OCI-LY3 (cell line): ENCODE measurements at regions not wholly inside any gene's neighbourhood (a gene's known extent, or its start where the extent isn't known, plus 50 kb on each side); places are given as distances from the start of the nearest gene placed in this dataset.

Experiments used
- CTCF ChIP-seq: fragments of 200-600, 300-600 bp; sonication (generic); IDR thresholded peaks from 2 replicates; pipeline ENCODE4 v1.5.1; 2014; ENCODE audit warnings: antibody characterized with exemption, low read length, low read depth
- EZH2phosphoT487 ChIP-seq: fragments of 200-600 bp; shearing (Covaris generic); IDR thresholded peaks from 2 replicates; pipeline ENCODE4 v1.6.1; 2018; ENCODE audit warnings: antibody characterized with exemption, mixed run types, low read depth

- TF ChIP-seq CTCF (no peak), EZH2phosphoT487 (no peak)
These were observed 753.2 kb upstream of the B3GALT2 start for GRCh38 chr1:193939585-193939984.
